ENCODE measurements at regions not wholly inside any gene's neighbourhood (a gene's known extent, or its start where the extent isn't known, plus 50 kb on each side); places are given as distances from the start of the nearest gene placed in this dataset.

DNA sequence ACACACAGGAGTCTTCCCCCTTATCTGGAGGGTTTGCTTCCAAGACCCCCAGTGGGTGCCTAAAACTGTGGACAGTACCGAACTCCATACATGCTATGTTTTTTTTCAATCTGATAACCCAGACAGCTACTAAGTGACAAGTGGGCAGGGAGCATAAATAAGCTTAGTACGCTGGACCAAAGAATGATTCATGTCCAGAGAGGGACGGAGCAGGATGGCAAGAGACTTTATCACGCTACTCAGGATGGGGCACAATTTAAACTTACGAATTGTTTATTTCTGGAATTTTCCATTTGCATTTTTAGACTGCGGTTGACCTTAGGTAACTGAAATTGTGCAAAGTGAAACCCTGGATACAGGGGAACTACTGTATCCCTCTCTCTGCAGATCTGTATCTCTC lies 410.0 kb upstream of the MKI67 start:
- TF ChIP-seq POLR2AphosphoS5 (IDR thresholded peaks at IDR 0.05; ENCODE audit: low read depth, low read length), result no peak
- no peak for TF ChIP-seq TAF1 (IDR thresholded peaks at IDR 0.05; ENCODE audit: low read depth, low read length)
- TF ChIP-seq POLR2A (IDR thresholded peaks at IDR 0.05; ENCODE audit: low read depth, low read length), result no peak
- no peak for TF ChIP-seq SPI1 (IDR thresholded peaks at IDR 0.05; ENCODE audit: low read depth, low read length)

Data from GM12891 (cell line).